ENCODE measurements at regions not wholly inside any gene's neighbourhood (a gene's known extent, or its start where the extent isn't known, plus 50 kb on each side); places are given as distances from the start of the nearest gene placed in this dataset.

GRCh38 chr4:176843710-176844109 is 51.0 kb upstream of the VEGFC start:
- DNase-seq = no peak

- no peak for DNase-seq
Measured at GRCh38 chr4:176844448-176844847, 51.7 kb upstream of the VEGFC start.

GRCh38 chr4:176845636-176846035 is 52.9 kb upstream of the VEGFC start:
- no peak for DNase-seq

- DNase-seq = no peak
Measured at GRCh38 chr4:176849076-176849475, 56.4 kb upstream of the VEGFC start.

GRCh38 chr4:176850436-176850835 is 57.7 kb upstream of the VEGFC start:
- no peak for DNase-seq

GRCh38 chr4:176856421-176856820 is 63.7 kb upstream of the VEGFC start:
- no peak for DNase-seq

- no peak for DNase-seq
Measured at GRCh38 chr4:176858839-176859238, 66.1 kb upstream of the VEGFC start.

- no peak for DNase-seq
Measured at GRCh38 chr4:176864238-176864637, 71.5 kb upstream of the VEGFC start.

GRCh38 chr4:176868676-176869075 is 76.0 kb upstream of the VEGFC start:
- no peak for DNase-seq

- no peak for DNase-seq
Measured at GRCh38 chr4:176872461-176872860, 79.7 kb upstream of the VEGFC start.

GRCh38 chr4:176874721-176875445 is 82.2 kb upstream of the VEGFC start:
- DNase-seq = no peak

- no peak for DNase-seq
Measured at GRCh38 chr4:176875446-176875930, 82.8 kb upstream of the VEGFC start.

- no peak for DNase-seq
Measured at GRCh38 chr4:176879380-176880116, 86.8 kb upstream of the VEGFC start.

GRCh38 chr4:176882206-176882605 is 89.5 kb upstream of the VEGFC start:
- DNase-seq = no peak

GRCh38 chr4:176883108-176883550 is 90.4 kb upstream of the VEGFC start:
- no peak for DNase-seq

GRCh38 chr4:176883681-176884418 is 91.1 kb upstream of the VEGFC start:
- no peak for DNase-seq

- DNase-seq = no peak
Measured at GRCh38 chr4:176885224-176885623, 92.5 kb upstream of the VEGFC start.

- no peak for DNase-seq
Measured at GRCh38 chr4:176886135-176886534, 93.4 kb upstream of the VEGFC start.

- DNase-seq = no peak
Measured at GRCh38 chr4:176889776-176890175, 97.1 kb upstream of the VEGFC start.

- DNase-seq = no peak
Measured at GRCh38 chr4:176894498-176894897, 101.8 kb upstream of the VEGFC start.

GRCh38 chr4:176896211-176896610 is 103.5 kb upstream of the VEGFC start:
- no peak for DNase-seq

GRCh38 chr4:176897226-176897625 is 104.5 kb upstream of the VEGFC start:
- no peak for DNase-seq

- no peak for DNase-seq
Measured at GRCh38 chr4:176898791-176899190, 106.1 kb upstream of the VEGFC start.

All from NCI-H526 treated with DMSO at 0.1 percent for 48 hours (cell line).